ENCODE measurements at regions not wholly inside any gene's neighbourhood (a gene's known extent, or its start where the extent isn't known, plus 50 kb on each side); places are given as distances from the start of the nearest gene placed in this dataset.
"Not testable (repeated sequence)": the region's sequence is repeated elsewhere in the genome, so short reads cannot be mapped to it uniquely, and the experiment has no call there.

- H3K27me3 ChIP-seq (ENCODE audit: control insufficient read depth, insufficient read depth, low read length, poor library complexity, severe bottlenecking); H3K4me3 ChIP-seq (ENCODE audit: insufficient read depth, low read depth, low read length); H3K9me3 ChIP-seq (ENCODE audit: control insufficient read depth, low read length); H3K27ac ChIP-seq (ENCODE audit: insufficient read depth, low read depth, low read length, poor library complexity, severe bottlenecking); H3K36me3 ChIP-seq (ENCODE audit: control insufficient read depth, insufficient read depth, low read length): not testable (repeated sequence)
- 82% methylated on average over 5 of the region's 5 CpGs for WGBS, 2 experiments
- H3K4me1 ChIP-seq (ENCODE audit: control insufficient read depth, insufficient read depth, low read length) = peaks cover 14% of the 10 kb centered on the region
Measured at GRCh38 chr4:3381208-3381607, 60.6 kb upstream of the HGFAC start.

GRCh38 chr4:3382251-3382650 lies 59.5 kb upstream of the HGFAC start:
- WGBS, 2 experiments = 92 to 94% methylated on average over 6 of the region's 6 CpGs
- H3K4me1 ChIP-seq (ENCODE audit: control insufficient read depth, insufficient read depth, low read length) = peaks cover 25% of the 10 kb centered on the region
- H3K27ac ChIP-seq (ENCODE audit: insufficient read depth, low read depth, low read length, poor library complexity, severe bottlenecking) = no peak overlapping the region
- H3K27me3 ChIP-seq (ENCODE audit: control insufficient read depth, insufficient read depth, low read length, poor library complexity, severe bottlenecking) = no peaks in the 10 kb centered on the region
- H3K9me3 ChIP-seq (ENCODE audit: control insufficient read depth, low read length) = peaks cover 3% of the 10 kb centered on the region
- H3K4me3 ChIP-seq (ENCODE audit: insufficient read depth, low read depth, low read length) = no peak overlapping the region
- no peaks in the 10 kb centered on the region for H3K36me3 ChIP-seq (ENCODE audit: control insufficient read depth, insufficient read depth, low read length)

- Histone ChIP-seq H3K36me3 (ENCODE audit: control insufficient read depth, insufficient read depth, low read length) (no peaks in the 10 kb centered on the region), H3K4me3 (ENCODE audit: insufficient read depth, low read depth, low read length) (no peak overlapping the region), H3K27me3 (ENCODE audit: control insufficient read depth, insufficient read depth, low read length, poor library complexity, severe bottlenecking) (no peaks in the 10 kb centered on the region), H3K4me1 (ENCODE audit: control insufficient read depth, insufficient read depth, low read length) (peaks cover 46% of the 10 kb centered on the region), H3K9me3 (ENCODE audit: control insufficient read depth, low read length) (peaks cover 3% of the 10 kb centered on the region), H3K27ac (ENCODE audit: insufficient read depth, low read depth, low read length, poor library complexity, severe bottlenecking) (no peak overlapping the region)
- WGBS, 2 experiments = 94% methylated on average over 7 of the region's 7 CpGs
Measured at GRCh38 chr4:3384391-3384770, 57.4 kb upstream of the HGFAC start.

GRCh38 chr4:3384771-3385710 lies 56.7 kb upstream of the HGFAC start:
- Histone ChIP-seq H3K36me3 (ENCODE audit: control insufficient read depth, insufficient read depth, low read length) (no peaks in the 10 kb centered on the region), H3K9me3 (ENCODE audit: control insufficient read depth, low read length) (peaks cover 2% of the 10 kb centered on the region), H3K27ac (ENCODE audit: insufficient read depth, low read depth, low read length, poor library complexity, severe bottlenecking) (no peak overlapping the region), H3K4me3 (ENCODE audit: insufficient read depth, low read depth, low read length) (no peak overlapping the region), H3K4me1 (ENCODE audit: control insufficient read depth, insufficient read depth, low read length) (peaks cover 52% of the 10 kb centered on the region), H3K27me3 (ENCODE audit: control insufficient read depth, insufficient read depth, low read length, poor library complexity, severe bottlenecking) (no peaks in the 10 kb centered on the region)
- WGBS, 2 experiments = 91 to 93% methylated on average over 35 of the region's 35 CpGs

GRCh38 chr4:3385711-3386420 lies 55.9 kb upstream of the HGFAC start:
- Histone ChIP-seq H3K36me3 (ENCODE audit: control insufficient read depth, insufficient read depth, low read length) (no peaks in the 10 kb centered on the region), H3K9me3 (ENCODE audit: control insufficient read depth, low read length) (no peaks in the 10 kb centered on the region), H3K4me1 (ENCODE audit: control insufficient read depth, insufficient read depth, low read length) (peaks cover 60% of the 10 kb centered on the region), H3K4me3 (ENCODE audit: insufficient read depth, low read depth, low read length) (no peak overlapping the region), H3K27me3 (ENCODE audit: control insufficient read depth, insufficient read depth, low read length, poor library complexity, severe bottlenecking) (no peaks in the 10 kb centered on the region), H3K27ac (ENCODE audit: insufficient read depth, low read depth, low read length, poor library complexity, severe bottlenecking) (no peak overlapping the region)
- WGBS, 2 experiments = 90 to 93% methylated on average over 21 of the region's 21 CpGs

GRCh38 chr4:3386526-3386925 lies 55.2 kb upstream of the HGFAC start:
- H3K4me1 ChIP-seq (ENCODE audit: control insufficient read depth, insufficient read depth, low read length) = peaks cover 67% of the 10 kb centered on the region
- no peaks in the 10 kb centered on the region for H3K27me3 ChIP-seq (ENCODE audit: control insufficient read depth, insufficient read depth, low read length, poor library complexity, severe bottlenecking)
- H3K36me3 ChIP-seq (ENCODE audit: control insufficient read depth, insufficient read depth, low read length) = no peaks in the 10 kb centered on the region
- H3K27ac ChIP-seq (ENCODE audit: insufficient read depth, low read depth, low read length, poor library complexity, severe bottlenecking) = no peak overlapping the region
- H3K4me3 ChIP-seq (ENCODE audit: insufficient read depth, low read depth, low read length) = no peak overlapping the region
- WGBS, 2 experiments = 87 to 89% methylated on average over 9 of the region's 9 CpGs
- no peaks in the 10 kb centered on the region for H3K9me3 ChIP-seq (ENCODE audit: control insufficient read depth, low read length)

GRCh38 chr4:3387154-3387942 lies 54.4 kb upstream of the HGFAC start:
- H3K36me3 ChIP-seq (ENCODE audit: control insufficient read depth, insufficient read depth, low read length) = no peaks in the 10 kb centered on the region
- no peaks in the 10 kb centered on the region for H3K9me3 ChIP-seq (ENCODE audit: control insufficient read depth, low read length)
- WGBS, 2 experiments = 67 to 71% methylated on average over 14 to 15 of the region's 15 CpGs
- H3K27ac ChIP-seq (ENCODE audit: insufficient read depth, low read depth, low read length, poor library complexity, severe bottlenecking) = no peak overlapping the region
- no peaks in the 10 kb centered on the region for H3K27me3 ChIP-seq (ENCODE audit: control insufficient read depth, insufficient read depth, low read length, poor library complexity, severe bottlenecking)
- H3K4me3 ChIP-seq (ENCODE audit: insufficient read depth, low read depth, low read length) = no peak overlapping the region
- H3K4me1 ChIP-seq (ENCODE audit: control insufficient read depth, insufficient read depth, low read length) = peaks cover 72% of the 10 kb centered on the region

- H3K27me3 ChIP-seq (ENCODE audit: control insufficient read depth, insufficient read depth, low read length, poor library complexity, severe bottlenecking) = no peaks in the 10 kb centered on the region
- no peak overlapping the region for H3K4me3 ChIP-seq (ENCODE audit: insufficient read depth, low read depth, low read length)
- H3K4me1 ChIP-seq (ENCODE audit: control insufficient read depth, insufficient read depth, low read length) = peaks cover 72% of the 10 kb centered on the region
- H3K9me3 ChIP-seq (ENCODE audit: control insufficient read depth, low read length) = no peaks in the 10 kb centered on the region
- no peak overlapping the region for H3K27ac ChIP-seq (ENCODE audit: insufficient read depth, low read depth, low read length, poor library complexity, severe bottlenecking)
- 35 to 36% methylated on average over 11 to 12 of the region's 12 CpGs for WGBS, 2 experiments
- no peaks in the 10 kb centered on the region for H3K36me3 ChIP-seq (ENCODE audit: control insufficient read depth, insufficient read depth, low read length)
Measured at GRCh38 chr4:3387943-3388361, 53.8 kb upstream of the HGFAC start.

- no peaks in the 10 kb centered on the region for H3K27me3 ChIP-seq (ENCODE audit: control insufficient read depth, insufficient read depth, low read length, poor library complexity, severe bottlenecking)
- H3K4me1 ChIP-seq (ENCODE audit: control insufficient read depth, insufficient read depth, low read length) = peaks cover 72% of the 10 kb centered on the region
- no peak overlapping the region for H3K27ac ChIP-seq (ENCODE audit: insufficient read depth, low read depth, low read length, poor library complexity, severe bottlenecking)
- H3K9me3 ChIP-seq (ENCODE audit: control insufficient read depth, low read length) = no peaks in the 10 kb centered on the region
- WGBS, 2 experiments = 57 to 63% methylated on average over 14 to 16 of the region's 16 CpGs
- no peak overlapping the region for H3K4me3 ChIP-seq (ENCODE audit: insufficient read depth, low read depth, low read length)
- no peaks in the 10 kb centered on the region for H3K36me3 ChIP-seq (ENCODE audit: control insufficient read depth, insufficient read depth, low read length)
Measured at GRCh38 chr4:3388471-3389232, 53.1 kb upstream of the HGFAC start.

Data from ectodermal cell (in vitro differentiated cells).